ENCODE measurements at regions not wholly inside any gene's neighbourhood (a gene's known extent, or its start where the extent isn't known, plus 50 kb on each side); places are given as distances from the start of the nearest gene placed in this dataset.
A peak's percentile ranks its signal among the peaks of the same experiment; 100 is the strongest.

DNA sequence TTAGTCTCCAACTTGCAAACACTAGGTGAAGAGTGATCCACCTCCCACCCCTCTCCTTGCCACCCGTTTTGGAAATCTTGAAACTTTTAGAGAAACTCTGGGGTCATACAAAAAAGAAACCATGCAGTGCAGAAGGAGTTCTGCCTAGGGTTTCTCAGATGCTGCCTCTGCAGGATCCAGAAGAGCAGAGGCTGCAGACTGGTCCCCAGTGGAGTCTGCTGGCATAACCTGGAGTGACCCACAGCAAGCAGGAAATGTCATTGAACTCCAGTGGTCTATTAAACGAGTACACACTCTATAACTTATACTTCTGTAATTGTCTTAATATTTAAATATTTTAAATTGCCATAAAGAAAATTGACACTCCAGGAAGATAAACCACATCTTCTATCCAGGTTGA, 280.7 kb upstream of the NT5E start:
- TF ChIP-seq CREB1 (CRISPR knock-in tag; IDR thresholded peaks at IDR 0.05) (no peak), E2F4 (CRISPR knock-in tag; IDR thresholded peaks at IDR 0.05; ENCODE audit: borderline replicate concordance, low read depth) (no peak), GRHL2 (CRISPR knock-in tag; IDR thresholded peaks at IDR 0.05; ENCODE audit: insufficient replicate concordance, severe bottlenecking) (no peak), TEAD4 (CRISPR knock-in tag; IDR thresholded peaks at IDR 0.05) (no peak), GABPB1 (CRISPR knock-in tag; IDR thresholded peaks at IDR 0.05) (no peak), ZNF423 (CRISPR knock-in tag; IDR thresholded peaks at IDR 0.05) (no peak)
- TF ChIP-seq, protein P1, sequence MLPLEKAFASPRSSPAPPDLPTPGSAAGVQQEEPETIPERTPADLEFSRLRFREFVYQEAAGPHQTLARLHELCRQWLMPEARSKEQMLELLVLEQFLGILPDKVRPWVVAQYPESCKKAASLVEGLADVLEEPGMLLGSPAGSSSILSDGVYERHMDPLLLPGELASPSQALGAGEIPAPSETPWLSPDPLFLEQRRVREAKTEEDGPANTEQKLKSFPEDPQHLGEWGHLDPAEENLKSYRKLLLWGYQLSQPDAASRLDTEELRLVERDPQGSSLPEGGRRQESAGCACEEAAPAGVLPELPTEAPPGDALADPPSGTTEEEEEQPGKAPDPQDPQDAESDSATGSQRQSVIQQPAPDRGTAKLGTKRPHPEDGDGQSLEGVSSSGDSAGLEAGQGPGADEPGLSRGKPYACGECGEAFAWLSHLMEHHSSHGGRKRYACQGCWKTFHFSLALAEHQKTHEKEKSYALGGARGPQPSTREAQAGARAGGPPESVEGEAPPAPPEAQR (CRISPR knock-in tag; IDR thresholded peaks at IDR 0.05) = no peak
- Mint-ChIP-seq H3K27me3 (ENCODE audit: low read depth) (no peaks in the 10 kb centered on the region), H3K4me3 (no peak overlapping the region), H3K27ac (no peak overlapping the region), H3K36me3 (no peaks in the 10 kb centered on the region), H3K4me1 (peaks cover 19% of the 10 kb centered on the region), H3K9me3 (peaks cover 2% of the 10 kb centered on the region)
- ChIA-PET CTCF (no interaction called here), POLR2A (no interaction called here)
- no peak for DNase-seq (ENCODE audit: low spot score)
- ATAC-seq = peak; percentile 85

DNA sequence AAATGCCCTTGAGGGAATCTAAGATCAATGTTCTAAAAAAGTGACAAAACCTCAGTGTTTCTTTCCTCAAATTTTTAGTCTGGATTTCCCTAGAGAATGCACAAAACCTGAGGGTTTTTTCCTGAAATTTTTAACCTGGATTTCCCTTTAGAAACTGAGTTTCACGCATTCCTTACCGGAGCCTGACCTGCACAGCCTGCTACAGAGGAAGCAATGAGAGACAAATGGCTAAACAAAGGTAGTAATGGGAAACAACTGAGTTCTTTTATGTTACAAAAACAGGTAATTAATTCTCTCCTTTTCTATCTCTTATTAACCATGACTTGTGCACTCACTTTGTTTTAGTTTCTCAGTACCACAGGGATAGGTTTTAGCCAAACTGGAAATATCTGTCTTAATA, 281.7 kb upstream of the NT5E start:
- H3K36me3 Mint-ChIP-seq = no peaks in the 10 kb centered on the region
- H3K4me3 Mint-ChIP-seq = no peak overlapping the region
- CTCF ChIA-PET = no interaction called here
- TF ChIP-seq, protein P1 (CRISPR knock-in tag; IDR thresholded peaks at IDR 0.05) = no peak
- TF ChIP-seq, protein P2, sequence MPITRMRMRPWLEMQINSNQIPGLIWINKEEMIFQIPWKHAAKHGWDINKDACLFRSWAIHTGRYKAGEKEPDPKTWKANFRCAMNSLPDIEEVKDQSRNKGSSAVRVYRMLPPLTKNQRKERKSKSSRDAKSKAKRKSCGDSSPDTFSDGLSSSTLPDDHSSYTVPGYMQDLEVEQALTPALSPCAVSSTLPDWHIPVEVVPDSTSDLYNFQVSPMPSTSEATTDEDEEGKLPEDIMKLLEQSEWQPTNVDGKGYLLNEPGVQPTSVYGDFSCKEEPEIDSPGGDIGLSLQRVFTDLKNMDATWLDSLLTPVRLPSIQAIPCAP (CRISPR knock-in tag; IDR thresholded peaks at IDR 0.05) = no peak
- TF ChIP-seq, protein P3, sequence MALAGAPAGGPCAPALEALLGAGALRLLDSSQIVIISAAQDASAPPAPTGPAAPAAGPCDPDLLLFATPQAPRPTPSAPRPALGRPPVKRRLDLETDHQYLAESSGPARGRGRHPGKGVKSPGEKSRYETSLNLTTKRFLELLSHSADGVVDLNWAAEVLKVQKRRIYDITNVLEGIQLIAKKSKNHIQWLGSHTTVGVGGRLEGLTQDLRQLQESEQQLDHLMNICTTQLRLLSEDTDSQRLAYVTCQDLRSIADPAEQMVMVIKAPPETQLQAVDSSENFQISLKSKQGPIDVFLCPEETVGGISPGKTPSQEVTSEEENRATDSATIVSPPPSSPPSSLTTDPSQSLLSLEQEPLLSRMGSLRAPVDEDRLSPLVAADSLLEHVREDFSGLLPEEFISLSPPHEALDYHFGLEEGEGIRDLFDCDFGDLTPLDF (CRISPR knock-in tag; IDR thresholded peaks at IDR 0.05) = no peak
- TF ChIP-seq, protein P4, sequence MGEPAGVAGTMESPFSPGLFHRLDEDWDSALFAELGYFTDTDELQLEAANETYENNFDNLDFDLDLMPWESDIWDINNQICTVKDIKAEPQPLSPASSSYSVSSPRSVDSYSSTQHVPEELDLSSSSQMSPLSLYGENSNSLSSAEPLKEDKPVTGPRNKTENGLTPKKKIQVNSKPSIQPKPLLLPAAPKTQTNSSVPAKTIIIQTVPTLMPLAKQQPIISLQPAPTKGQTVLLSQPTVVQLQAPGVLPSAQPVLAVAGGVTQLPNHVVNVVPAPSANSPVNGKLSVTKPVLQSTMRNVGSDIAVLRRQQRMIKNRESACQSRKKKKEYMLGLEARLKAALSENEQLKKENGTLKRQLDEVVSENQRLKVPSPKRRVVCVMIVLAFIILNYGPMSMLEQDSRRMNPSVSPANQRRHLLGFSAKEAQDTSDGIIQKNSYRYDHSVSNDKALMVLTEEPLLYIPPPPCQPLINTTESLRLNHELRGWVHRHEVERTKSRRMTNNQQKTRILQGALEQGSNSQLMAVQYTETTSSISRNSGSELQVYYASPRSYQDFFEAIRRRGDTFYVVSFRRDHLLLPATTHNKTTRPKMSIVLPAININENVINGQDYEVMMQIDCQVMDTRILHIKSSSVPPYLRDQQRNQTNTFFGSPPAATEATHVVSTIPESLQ (CRISPR knock-in tag; IDR thresholded peaks at IDR 0.05) = no peak
- TF ChIP-seq SMAD3 (CRISPR knock-in tag; IDR thresholded peaks at IDR 0.05; ENCODE audit: borderline replicate concordance) (no peak), ELF4 (CRISPR knock-in tag; IDR thresholded peaks at IDR 0.05; ENCODE audit: low read depth) (no peak), MXD4 (CRISPR knock-in tag; IDR thresholded peaks at IDR 0.05; ENCODE audit: borderline replicate concordance) (no peak), ETV6 (CRISPR knock-in tag; IDR thresholded peaks at IDR 0.05) (no peak), GRHL2 (CRISPR knock-in tag; IDR thresholded peaks at IDR 0.05; ENCODE audit: insufficient replicate concordance, severe bottlenecking) (no peak), NR2C2 (CRISPR knock-in tag; IDR thresholded peaks at IDR 0.05) (no peak)
- H3K9me3 Mint-ChIP-seq = no peaks in the 10 kb centered on the region
- H3K27me3 Mint-ChIP-seq (ENCODE audit: low read depth) = no peaks in the 10 kb centered on the region
- POLR2A ChIA-PET = no interaction called here
- peaks cover 19% of the 10 kb centered on the region for H3K4me1 Mint-ChIP-seq
- ATAC-seq = no peak
- H3K27ac Mint-ChIP-seq = no peak overlapping the region
- no peak for DNase-seq (ENCODE audit: low spot score)

All from WTC11 (cell line).